ENCODE measurements at regions not wholly inside any gene's neighbourhood (a gene's known extent, or its start where the extent isn't known, plus 50 kb on each side); places are given as distances from the start of the nearest gene placed in this dataset.
A peak's percentile ranks its signal among the peaks of the same experiment; 100 is the strongest.
"Not testable (repeated sequence)": the region's sequence is repeated elsewhere in the genome, so short reads cannot be mapped to it uniquely, and the experiment has no call there.

DNA sequence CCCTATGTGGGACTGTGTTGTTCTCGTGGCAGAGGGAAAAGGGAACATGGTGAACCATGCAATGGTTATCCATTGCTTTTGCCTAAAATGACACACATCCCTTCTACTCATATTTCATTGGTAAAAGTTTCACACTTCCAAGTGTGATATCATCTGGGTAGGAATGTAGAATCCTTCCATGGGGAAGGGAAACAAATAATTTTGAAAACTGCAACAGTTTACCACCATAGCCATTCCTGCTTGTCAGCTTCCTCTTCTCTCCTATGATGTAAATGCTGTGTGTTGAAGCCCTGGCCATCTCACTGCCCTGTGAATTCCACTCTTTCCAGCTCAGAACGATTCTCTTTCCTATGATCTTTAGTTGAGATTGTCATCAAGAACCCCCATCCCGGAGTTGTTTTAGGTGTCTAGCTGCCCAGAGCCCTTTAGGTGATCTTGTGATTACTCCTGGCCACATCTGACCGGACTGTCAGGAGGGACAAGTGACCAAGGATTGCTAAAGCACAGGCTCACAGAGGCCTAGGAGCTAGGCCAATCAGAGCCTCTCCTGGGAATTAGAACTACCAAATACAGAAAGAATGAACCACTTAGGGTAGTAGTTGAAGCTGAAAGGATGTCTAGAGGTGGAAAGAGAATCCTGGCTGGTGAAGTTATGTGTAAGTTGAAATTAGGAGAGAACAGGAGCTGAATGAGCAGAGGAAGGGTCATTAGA, 84.6 kb downstream of the VCPKMT start:
- in situ Hi-C loops (cut with MboI; ENCODE audit: low sequenced_read_pairs in 4 of 4) (no loop called here), intact Hi-C loops (cut with DNase I; ENCODE audit: low total_unique reads) (loop anchor here (5.0 kb wide), 1 partner anchor 34 kb away; no protein-coding TSS in a partner anchor)
- H3K4me1 ChIP-seq, result no peaks in the 10 kb centered on the region
- H3K9me3 ChIP-seq, result no peaks in the 10 kb centered on the region
- TF ChIP-seq POLR2A (IDR thresholded peaks at IDR 0.05), result no peak
- H3K36me3 ChIP-seq, result no peaks in the 10 kb centered on the region
- ATAC-seq (peak; percentile 72 to 78), DNase-seq (peak; percentile 22 to 46)
- H3K4me3 ChIP-seq, result no peak overlapping the region
- H3K27ac ChIP-seq, result peak overlapping the region; percentile 8 to 58 (median 48)
- no peaks in the 10 kb centered on the region for H3K27me3 ChIP-seq

DNA sequence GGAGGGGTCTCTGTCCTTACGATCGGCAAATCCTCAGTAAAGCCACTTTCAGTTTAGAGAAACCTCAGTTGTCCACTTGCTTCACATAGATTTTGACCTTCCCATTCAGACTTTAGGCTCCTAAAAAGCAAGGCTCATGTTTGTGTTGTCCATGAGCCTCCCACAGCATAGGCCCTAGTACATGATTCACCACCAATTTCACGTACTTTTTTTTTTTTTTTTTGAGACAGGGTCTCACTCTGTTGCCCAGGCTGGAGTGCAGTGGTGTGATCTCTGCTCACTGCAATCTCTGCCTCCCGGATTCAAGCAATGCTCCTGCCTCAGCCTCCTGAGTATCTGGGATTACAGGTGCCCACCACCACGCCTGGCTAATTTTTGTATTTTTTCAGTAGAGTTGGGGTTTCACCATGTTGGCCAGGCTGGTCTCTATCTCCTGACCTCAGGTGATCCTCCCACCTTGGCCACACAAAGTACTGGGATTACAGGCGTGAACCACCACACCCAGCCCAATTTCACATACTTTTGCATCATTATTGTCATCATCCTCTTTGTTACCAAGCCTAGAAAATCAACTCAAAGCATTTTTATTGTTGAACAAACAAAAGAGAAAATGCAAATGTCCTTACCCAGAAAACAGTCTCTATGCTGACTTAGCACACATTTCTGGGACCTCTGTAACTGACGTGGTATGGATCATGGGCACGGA, 83.8 kb downstream of the VCPKMT start:
- peak overlapping the region in 1 of 4 donors; percentile 45 for H3K27ac ChIP-seq
- H3K36me3 ChIP-seq; ATAC-seq; DNase-seq; H3K9me3 ChIP-seq; in situ Hi-C loops (cut with MboI; ENCODE audit: low sequenced_read_pairs in 4 of 4); H3K4me3 ChIP-seq; H3K4me1 ChIP-seq; H3K27me3 ChIP-seq: not testable (repeated sequence)
- intact Hi-C loops (cut with DNase I; ENCODE audit: low total_unique reads), result loop anchor here (5.0 kb wide), 1 partner anchor 35 kb away; no protein-coding TSS in a partner anchor

DNA sequence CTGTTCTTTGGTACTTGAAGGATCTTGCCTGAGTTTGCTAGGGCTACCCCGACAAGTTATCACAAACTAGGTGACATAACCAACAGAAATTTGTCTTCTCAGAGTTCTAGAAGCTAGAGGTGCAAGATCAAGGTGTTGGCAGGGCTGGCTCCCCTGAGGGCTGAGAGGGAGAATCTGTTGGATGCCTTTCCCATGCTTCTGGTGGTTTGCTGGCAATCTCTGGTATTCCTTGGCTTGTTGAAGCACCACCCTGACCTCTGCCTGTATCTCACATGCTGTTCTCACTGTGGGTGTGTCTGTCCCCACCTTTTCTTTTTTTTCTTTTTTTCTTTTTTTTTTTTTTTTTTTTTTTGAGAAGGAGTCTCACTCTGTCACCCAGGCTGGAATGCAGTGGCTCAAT, 81.2 kb downstream of the VCPKMT start:
- Histone ChIP-seq H3K4me3 (no peak overlapping the region), H3K4me1 (peaks cover 0 to 5% of the 10 kb centered on the region in 2 donors), H3K27ac (no peak overlapping the region), H3K36me3 (no peaks in the 10 kb centered on the region), H3K9me3 (no peaks in the 10 kb centered on the region), H3K27me3 (no peaks in the 10 kb centered on the region)
- ATAC-seq (no peak), DNase-seq (no peak)
- TF ChIP-seq POLR2A (IDR thresholded peaks at IDR 0.05), result no peak
- TF ChIP-seq, protein P1, sequence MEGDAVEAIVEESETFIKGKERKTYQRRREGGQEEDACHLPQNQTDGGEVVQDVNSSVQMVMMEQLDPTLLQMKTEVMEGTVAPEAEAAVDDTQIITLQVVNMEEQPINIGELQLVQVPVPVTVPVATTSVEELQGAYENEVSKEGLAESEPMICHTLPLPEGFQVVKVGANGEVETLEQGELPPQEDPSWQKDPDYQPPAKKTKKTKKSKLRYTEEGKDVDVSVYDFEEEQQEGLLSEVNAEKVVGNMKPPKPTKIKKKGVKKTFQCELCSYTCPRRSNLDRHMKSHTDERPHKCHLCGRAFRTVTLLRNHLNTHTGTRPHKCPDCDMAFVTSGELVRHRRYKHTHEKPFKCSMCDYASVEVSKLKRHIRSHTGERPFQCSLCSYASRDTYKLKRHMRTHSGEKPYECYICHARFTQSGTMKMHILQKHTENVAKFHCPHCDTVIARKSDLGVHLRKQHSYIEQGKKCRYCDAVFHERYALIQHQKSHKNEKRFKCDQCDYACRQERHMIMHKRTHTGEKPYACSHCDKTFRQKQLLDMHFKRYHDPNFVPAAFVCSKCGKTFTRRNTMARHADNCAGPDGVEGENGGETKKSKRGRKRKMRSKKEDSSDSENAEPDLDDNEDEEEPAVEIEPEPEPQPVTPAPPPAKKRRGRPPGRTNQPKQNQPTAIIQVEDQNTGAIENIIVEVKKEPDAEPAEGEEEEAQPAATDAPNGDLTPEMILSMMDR (IDR thresholded peaks at IDR 0.05 in 4 of 5, conservative IDR thresholded peaks at IDR 0.05 in 1 of 5), result no peak
- in situ Hi-C loops (cut with MboI; ENCODE audit: low sequenced_read_pairs in 4 of 4) (no loop called here), intact Hi-C loops (cut with DNase I; ENCODE audit: low total_unique reads) (no loop called here)

DNA sequence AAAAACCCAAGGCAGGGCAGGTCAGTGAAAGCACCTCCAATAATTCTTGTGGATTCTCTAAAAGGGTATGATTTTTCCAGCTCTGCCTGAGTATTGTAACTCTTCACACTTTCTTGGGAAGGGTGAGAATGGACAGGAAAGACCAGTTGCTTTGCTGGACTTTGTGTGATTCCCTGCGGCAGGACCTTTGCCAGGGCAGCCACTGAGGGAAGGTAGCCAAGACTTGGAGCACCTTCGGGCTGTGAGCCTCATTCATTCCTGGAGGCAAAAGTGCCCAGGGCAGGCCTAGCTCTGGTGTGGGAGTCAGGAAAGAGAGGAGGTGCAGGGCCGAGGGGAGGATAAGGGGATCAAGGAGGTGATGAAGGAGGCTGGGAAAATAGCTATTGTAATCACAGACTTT, 80.2 kb downstream of the VCPKMT start:
- Histone ChIP-seq H3K4me3 (no peak overlapping the region), H3K4me1 (peaks cover 0 to 12% of the 10 kb centered on the region in 2 donors), H3K9me3 (no peaks in the 10 kb centered on the region)

DNA sequence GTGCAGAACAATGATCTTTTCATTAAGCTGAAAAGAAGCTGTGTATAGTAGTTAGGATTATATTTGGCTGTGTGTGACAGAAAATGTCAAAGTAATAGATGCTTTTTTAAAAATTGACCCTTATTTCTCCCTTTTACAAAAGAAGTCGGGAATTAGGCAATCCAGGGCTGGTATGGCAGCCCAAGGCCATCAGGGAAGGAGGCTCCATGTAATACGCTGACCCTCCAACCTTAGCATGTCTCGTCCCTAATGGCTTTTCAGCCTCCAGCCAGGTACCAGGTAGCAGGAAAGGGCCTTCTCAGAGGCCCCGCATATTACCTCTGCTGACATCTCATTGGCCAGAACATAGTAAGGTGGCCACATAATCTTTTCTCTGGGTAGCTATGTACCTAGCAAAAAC, 79.7 kb downstream of the VCPKMT start:
- H3K27me3 ChIP-seq, result no peaks in the 10 kb centered on the region
- no peak overlapping the region for H3K27ac ChIP-seq
- no peak for DNase-seq
- in situ Hi-C loops (cut with MboI; ENCODE audit: low sequenced_read_pairs in 4 of 4) (no loop called here), intact Hi-C loops (cut with DNase I; ENCODE audit: low total_unique reads) (no loop called here)
- H3K4me1 ChIP-seq, result peaks cover 0 to 14% of the 10 kb centered on the region in 2 donors
- no peaks in the 10 kb centered on the region for H3K9me3 ChIP-seq
- no peak overlapping the region for H3K4me3 ChIP-seq
- H3K36me3 ChIP-seq, result no peaks in the 10 kb centered on the region
- no peak for ATAC-seq
- TF ChIP-seq, protein P1 (IDR thresholded peaks at IDR 0.05 in 4 of 5, conservative IDR thresholded peaks at IDR 0.05 in 1 of 5), result no peak
- TF ChIP-seq POLR2A (IDR thresholded peaks at IDR 0.05), result no peak

More for the DNA sequence above, 80.2 kb downstream of the VCPKMT start:
- TF ChIP-seq, protein P1 (IDR thresholded peaks at IDR 0.05 in 4 of 5, conservative IDR thresholded peaks at IDR 0.05 in 1 of 5), result no peak
- no peak for TF ChIP-seq POLR2A (IDR thresholded peaks at IDR 0.05)
- H3K27ac ChIP-seq, result no peak overlapping the region
- no peak for DNase-seq
- in situ Hi-C loops (cut with MboI; ENCODE audit: low sequenced_read_pairs in 4 of 4), result no loop called here
- intact Hi-C loops (cut with DNase I; ENCODE audit: low total_unique reads), result no loop called here
- no peak for ATAC-seq
- no peaks in the 10 kb centered on the region for H3K36me3 ChIP-seq
- H3K27me3 ChIP-seq, result no peaks in the 10 kb centered on the region

Measured in gastrocnemius medialis (tissue), 4 donors.